ENCODE measurements at regions not wholly inside any gene's neighbourhood (a gene's known extent, or its start where the extent isn't known, plus 50 kb on each side); places are given as distances from the start of the nearest gene placed in this dataset.
"Not testable (repeated sequence)": the region's sequence is repeated elsewhere in the genome, so short reads cannot be mapped to it uniquely, and the experiment has no call there.

GRCh38 chr12:131555866-131556265 is 155.0 kb upstream of the SFSWAP start:
- no peak for DNase-seq (ENCODE audit: low read depth)

GRCh38 chr12:131557078-131557709 is 153.7 kb upstream of the SFSWAP start:
- Histone ChIP-seq H3K4me3 (ENCODE audit: low read depth, low read length) (no peak overlapping the region), H3K36me3 (ENCODE audit: control insufficient read depth, insufficient read depth, low read length) (no peaks in the 10 kb centered on the region), H3K27me3 (ENCODE audit: control insufficient read depth, insufficient read depth, low read length) (no peaks in the 10 kb centered on the region)
- TF ChIP-seq CTCF (IDR thresholded peaks at IDR 0.05; ENCODE audit: insufficient read depth, low read length, poor library complexity, severe bottlenecking): no peak
- no peak for DNase-seq (ENCODE audit: low read depth)

More at GRCh38 chr12:131555866-131556265, 155.0 kb upstream of the SFSWAP start:
- Histone ChIP-seq H3K4me3 (ENCODE audit: low read depth, low read length) (no peak overlapping the region), H3K36me3 (ENCODE audit: control insufficient read depth, insufficient read depth, low read length) (no peaks in the 10 kb centered on the region), H3K27me3 (ENCODE audit: control insufficient read depth, insufficient read depth, low read length) (no peaks in the 10 kb centered on the region)
- TF ChIP-seq CTCF (IDR thresholded peaks at IDR 0.05; ENCODE audit: insufficient read depth, low read length, poor library complexity, severe bottlenecking): no peak

GRCh38 chr12:131559517-131560516 is 151.1 kb upstream of the SFSWAP start:
- no peak for TF ChIP-seq CTCF (IDR thresholded peaks at IDR 0.05; ENCODE audit: insufficient read depth, low read length, poor library complexity, severe bottlenecking)
- no peak overlapping the region for H3K4me3 ChIP-seq (ENCODE audit: low read depth, low read length)
- no peaks in the 10 kb centered on the region for H3K36me3 ChIP-seq (ENCODE audit: control insufficient read depth, insufficient read depth, low read length)
- H3K27me3 ChIP-seq (ENCODE audit: control insufficient read depth, insufficient read depth, low read length): no peaks in the 10 kb centered on the region
- DNase-seq (ENCODE audit: low read depth): no peak

- H3K36me3 ChIP-seq (ENCODE audit: control insufficient read depth, insufficient read depth, low read length): no peaks in the 10 kb centered on the region
- no peak overlapping the region for H3K4me3 ChIP-seq (ENCODE audit: low read depth, low read length)
- H3K27me3 ChIP-seq (ENCODE audit: control insufficient read depth, insufficient read depth, low read length): no peaks in the 10 kb centered on the region
- TF ChIP-seq CTCF (IDR thresholded peaks at IDR 0.05; ENCODE audit: insufficient read depth, low read length, poor library complexity, severe bottlenecking): no peak
- DNase-seq (ENCODE audit: low read depth): no peak
Measured at GRCh38 chr12:131561051-131561450, 149.8 kb upstream of the SFSWAP start.

DNA sequence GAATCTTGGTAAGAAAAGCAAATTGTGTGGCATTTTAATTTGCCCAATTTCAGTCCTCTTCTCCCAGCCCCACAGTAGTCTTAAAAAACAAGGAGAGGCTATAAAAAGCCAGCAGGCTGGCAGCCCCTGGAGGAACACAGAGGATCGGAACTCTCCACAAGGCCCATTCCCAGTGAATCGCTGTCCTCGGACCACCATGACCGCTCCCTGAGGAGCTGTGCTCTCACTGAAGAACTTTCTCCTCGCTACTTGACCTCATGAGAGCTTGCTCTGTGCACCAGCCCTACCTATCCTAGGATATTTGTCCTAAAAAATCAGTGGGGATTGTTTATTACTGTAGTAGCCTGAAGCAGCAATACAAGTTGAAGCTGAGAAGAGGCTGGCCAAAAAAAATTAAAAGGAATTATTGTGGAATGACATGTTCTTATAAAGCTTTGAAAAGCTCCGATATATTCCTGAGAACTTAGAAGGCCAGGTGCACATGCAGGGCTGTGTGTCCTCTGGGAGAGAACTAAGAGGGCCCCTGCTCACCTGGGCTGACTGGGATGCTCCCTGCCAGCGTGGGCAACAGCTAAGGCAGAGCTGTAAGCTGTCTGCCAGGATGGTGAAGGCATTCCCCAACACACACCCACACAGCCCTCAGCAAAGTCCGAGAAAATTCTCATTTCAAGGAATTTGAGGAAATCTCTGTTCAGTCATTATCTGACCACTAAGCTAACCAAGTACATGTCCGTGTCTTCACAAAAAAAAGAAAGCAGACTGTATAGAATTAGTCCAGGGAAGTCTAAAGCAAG is 148.8 kb upstream of the SFSWAP start:
- H3K27me3 ChIP-seq (ENCODE audit: control insufficient read depth, insufficient read depth, low read length): no peaks in the 10 kb centered on the region
- no peaks in the 10 kb centered on the region for H3K36me3 ChIP-seq (ENCODE audit: control insufficient read depth, insufficient read depth, low read length)
- no peak for TF ChIP-seq CTCF (IDR thresholded peaks at IDR 0.05; ENCODE audit: insufficient read depth, low read length, poor library complexity, severe bottlenecking)
- H3K4me3 ChIP-seq (ENCODE audit: low read depth, low read length): no peak overlapping the region
- DNase-seq (ENCODE audit: low read depth): no peak

DNA sequence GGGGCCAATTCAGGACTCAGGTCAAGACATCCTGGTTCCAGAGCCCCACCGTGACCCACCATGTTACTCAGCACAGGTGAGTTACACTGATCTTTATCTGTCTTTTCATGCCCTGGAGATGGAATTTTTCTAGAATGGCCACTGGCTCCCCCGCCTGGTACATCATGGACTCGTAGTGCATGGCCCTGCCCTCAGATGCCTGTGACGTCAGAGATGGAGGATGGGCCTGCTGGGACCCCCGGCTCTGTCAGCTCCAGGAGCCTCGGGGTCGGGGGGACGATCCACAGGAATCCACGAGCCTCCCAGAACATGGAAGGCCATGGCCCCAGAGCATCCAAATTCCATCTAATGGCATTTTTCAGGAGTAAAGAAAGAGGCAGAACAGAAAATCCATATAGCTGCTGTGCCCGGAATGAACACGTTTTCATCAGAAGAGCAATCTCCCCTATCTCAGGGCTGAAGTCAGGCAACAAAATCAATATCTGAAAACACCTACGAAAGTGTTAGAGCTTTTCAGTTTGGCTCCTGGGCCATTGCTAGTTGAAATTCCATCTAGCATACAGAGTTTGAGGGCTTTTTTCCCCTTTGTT is 146.7 kb upstream of the SFSWAP start:
- H3K4me3 ChIP-seq (ENCODE audit: low read depth, low read length); H3K36me3 ChIP-seq (ENCODE audit: control insufficient read depth, insufficient read depth, low read length); DNase-seq (ENCODE audit: low read depth); H3K27me3 ChIP-seq (ENCODE audit: control insufficient read depth, insufficient read depth, low read length): not testable (repeated sequence)
